Astrocyte (in vitro differentiated cells and primary cell): ENCODE measurements at regions not wholly inside any gene's neighbourhood (a gene's known extent, or its start where the extent isn't known, plus 50 kb on each side); places are given as distances from the start of the nearest gene placed in this dataset.

Experiments used
- EZH2 ChIP-seq: IDR thresholded peaks from 2 replicates; pipeline ENCODE4 v1.6.1; 2012; ENCODE audit warnings: mild to moderate bottlenecking, low read length, inconsistent platforms; ENCODE audit not compliant: insufficient read depth
- TF ChIP-seq, protein P1 (sequence below): IDR thresholded peaks from 2 replicates; pipeline ENCODE4 v1.5.1; 2011; ENCODE audit warnings: low read depth, mild to moderate bottlenecking, inconsistent platforms, low read length, moderate library complexity; ENCODE audit not compliant: insufficient read depth

- TF ChIP-seq, protein P1, sequence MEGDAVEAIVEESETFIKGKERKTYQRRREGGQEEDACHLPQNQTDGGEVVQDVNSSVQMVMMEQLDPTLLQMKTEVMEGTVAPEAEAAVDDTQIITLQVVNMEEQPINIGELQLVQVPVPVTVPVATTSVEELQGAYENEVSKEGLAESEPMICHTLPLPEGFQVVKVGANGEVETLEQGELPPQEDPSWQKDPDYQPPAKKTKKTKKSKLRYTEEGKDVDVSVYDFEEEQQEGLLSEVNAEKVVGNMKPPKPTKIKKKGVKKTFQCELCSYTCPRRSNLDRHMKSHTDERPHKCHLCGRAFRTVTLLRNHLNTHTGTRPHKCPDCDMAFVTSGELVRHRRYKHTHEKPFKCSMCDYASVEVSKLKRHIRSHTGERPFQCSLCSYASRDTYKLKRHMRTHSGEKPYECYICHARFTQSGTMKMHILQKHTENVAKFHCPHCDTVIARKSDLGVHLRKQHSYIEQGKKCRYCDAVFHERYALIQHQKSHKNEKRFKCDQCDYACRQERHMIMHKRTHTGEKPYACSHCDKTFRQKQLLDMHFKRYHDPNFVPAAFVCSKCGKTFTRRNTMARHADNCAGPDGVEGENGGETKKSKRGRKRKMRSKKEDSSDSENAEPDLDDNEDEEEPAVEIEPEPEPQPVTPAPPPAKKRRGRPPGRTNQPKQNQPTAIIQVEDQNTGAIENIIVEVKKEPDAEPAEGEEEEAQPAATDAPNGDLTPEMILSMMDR = no peak
- TF ChIP-seq EZH2 = no peak
These were observed 318.1 kb upstream of the GOT2 start for GRCh38 chr16:59052231-59052630.
